HFFc6 (cell line): ENCODE measurements at regions not wholly inside any gene's neighbourhood (a gene's known extent, or its start where the extent isn't known, plus 50 kb on each side); places are given as distances from the start of the nearest gene placed in this dataset.

Experiments used
- DNase-seq: peaks from one replicate; pipeline ENCODE4 v3.0.0-alpha.2; 2018
- H3K27ac Mint-ChIP-seq: 2 replicates; pipeline ENCODE4 v1.8.0; 2020; ENCODE audit warnings: mild to moderate bottlenecking, mixed read lengths
- H3K27me3 Mint-ChIP-seq: 2 replicates; pipeline ENCODE4 v1.8.0; 2021; ENCODE audit warnings: mild to moderate bottlenecking, moderate library complexity, mixed read lengths; ENCODE audit not compliant: insufficient read depth
- H3K36me3 Mint-ChIP-seq: 2 replicates; pipeline ENCODE4 v1.8.0; 2021; ENCODE audit warnings: low read depth, mixed read lengths
- H3K4me1 Mint-ChIP-seq: 2 replicates; pipeline ENCODE4 v1.8.0; 2020; ENCODE audit warnings: low read depth, mixed read lengths
- H3K4me3 Mint-ChIP-seq: 2 replicates; pipeline ENCODE4 v1.8.0; 2020; ENCODE audit warnings: mild to moderate bottlenecking, moderate library complexity, mixed read lengths
- H3K9me3 Mint-ChIP-seq: 2 replicates; pipeline ENCODE4 v1.8.0; 2020; ENCODE audit warnings: mild to moderate bottlenecking, mixed read lengths
- TF ChIP-seq, protein P1 (sequence below): fragments of 200-600 bp; sonication (generic); IDR thresholded peaks from 2 replicates; pipeline ENCODE4 v1.5.0; 2021; ENCODE audit warnings: antibody characterized with exemption, mild to moderate bottlenecking

GRCh38 chr9:129270903-129271431 is 92.9 kb upstream of the IER5L start:
- Mint-ChIP-seq H3K36me3 (no peaks in the 10 kb centered on the region), H3K27me3 (peaks cover 21% of the 10 kb centered on the region), H3K4me3 (peak overlapping the region; percentile 60), H3K4me1 (peaks cover 32% of the 10 kb centered on the region), H3K9me3 (no peaks in the 10 kb centered on the region), H3K27ac (peak overlapping the region; percentile 29; the same call in 1 of the 2 replicates)
- TF ChIP-seq, protein P1, sequence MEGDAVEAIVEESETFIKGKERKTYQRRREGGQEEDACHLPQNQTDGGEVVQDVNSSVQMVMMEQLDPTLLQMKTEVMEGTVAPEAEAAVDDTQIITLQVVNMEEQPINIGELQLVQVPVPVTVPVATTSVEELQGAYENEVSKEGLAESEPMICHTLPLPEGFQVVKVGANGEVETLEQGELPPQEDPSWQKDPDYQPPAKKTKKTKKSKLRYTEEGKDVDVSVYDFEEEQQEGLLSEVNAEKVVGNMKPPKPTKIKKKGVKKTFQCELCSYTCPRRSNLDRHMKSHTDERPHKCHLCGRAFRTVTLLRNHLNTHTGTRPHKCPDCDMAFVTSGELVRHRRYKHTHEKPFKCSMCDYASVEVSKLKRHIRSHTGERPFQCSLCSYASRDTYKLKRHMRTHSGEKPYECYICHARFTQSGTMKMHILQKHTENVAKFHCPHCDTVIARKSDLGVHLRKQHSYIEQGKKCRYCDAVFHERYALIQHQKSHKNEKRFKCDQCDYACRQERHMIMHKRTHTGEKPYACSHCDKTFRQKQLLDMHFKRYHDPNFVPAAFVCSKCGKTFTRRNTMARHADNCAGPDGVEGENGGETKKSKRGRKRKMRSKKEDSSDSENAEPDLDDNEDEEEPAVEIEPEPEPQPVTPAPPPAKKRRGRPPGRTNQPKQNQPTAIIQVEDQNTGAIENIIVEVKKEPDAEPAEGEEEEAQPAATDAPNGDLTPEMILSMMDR, result no peak
- DNase-seq, result peak; percentile 86

DNA sequence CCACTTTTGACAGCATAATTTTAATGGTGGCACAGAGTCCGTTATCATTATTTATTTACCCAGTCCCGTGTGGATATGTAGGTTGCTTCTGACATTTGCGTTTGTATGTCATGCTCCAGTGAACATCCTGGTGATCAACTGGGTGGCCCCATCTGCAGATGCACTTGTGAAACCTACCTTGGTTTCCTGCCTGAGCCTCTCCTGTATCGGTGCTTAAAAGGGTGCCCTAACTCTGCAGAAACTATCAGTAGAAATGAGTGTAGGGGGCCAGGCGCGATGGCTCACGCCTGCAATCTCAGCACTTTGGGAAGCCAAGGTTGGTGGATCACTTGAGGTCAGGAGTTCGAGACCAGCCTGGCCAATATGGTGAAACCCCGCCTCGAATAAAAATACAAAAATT is 92.1 kb upstream of the IER5L start:
- DNase-seq, result no peak
- H3K9me3 Mint-ChIP-seq, result no peaks in the 10 kb centered on the region
- no peaks in the 10 kb centered on the region for H3K36me3 Mint-ChIP-seq
- no peak overlapping the region for H3K27ac Mint-ChIP-seq
- H3K27me3 Mint-ChIP-seq, result peaks cover 21% of the 10 kb centered on the region
- TF ChIP-seq, protein P1, result no peak
- peaks cover 24% of the 10 kb centered on the region for H3K4me1 Mint-ChIP-seq
- no peak overlapping the region for H3K4me3 Mint-ChIP-seq

DNA sequence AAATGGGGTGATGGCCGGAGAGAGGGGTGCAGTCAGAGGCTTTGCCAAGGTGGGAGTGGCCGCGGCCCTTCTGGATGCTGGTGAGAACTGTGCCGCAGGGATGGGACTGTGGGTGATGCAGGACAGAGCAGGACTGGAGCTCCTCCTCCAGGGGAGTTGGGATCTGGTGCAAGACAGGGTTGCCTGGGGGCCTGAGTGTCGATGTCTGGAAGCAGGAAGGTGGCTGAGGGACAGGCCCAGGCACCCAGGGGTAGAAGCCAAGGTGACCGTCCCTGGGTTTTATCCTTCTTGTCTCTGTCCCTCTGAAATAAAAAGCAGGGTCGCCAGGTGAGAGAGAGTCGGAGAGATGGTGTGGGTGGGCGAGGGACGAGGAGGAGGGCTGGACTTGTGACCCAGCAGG is 89.1 kb upstream of the IER5L start:
- Mint-ChIP-seq H3K27me3 (peaks cover 23% of the 10 kb centered on the region), H3K27ac (no peak overlapping the region), H3K36me3 (no peaks in the 10 kb centered on the region), H3K4me1 (peaks cover 21% of the 10 kb centered on the region), H3K9me3 (no peaks in the 10 kb centered on the region), H3K4me3 (no peak overlapping the region; the same call in 1 of the 2 replicates)
- no peak for DNase-seq
- TF ChIP-seq, protein P1, result no peak

- H3K27me3 Mint-ChIP-seq, result peaks cover 28% of the 10 kb centered on the region
- H3K27ac Mint-ChIP-seq, result no peak overlapping the region
- H3K36me3 Mint-ChIP-seq, result no peaks in the 10 kb centered on the region
- DNase-seq, result no peak
- H3K9me3 Mint-ChIP-seq, result no peaks in the 10 kb centered on the region
- TF ChIP-seq, protein P1, result no peak
- H3K4me3 Mint-ChIP-seq, result no peak overlapping the region
- H3K4me1 Mint-ChIP-seq, result peaks cover 16% of the 10 kb centered on the region
These were observed 88.5 kb upstream of the IER5L start for GRCh38 chr9:129266536-129266935.

- no peaks in the 10 kb centered on the region for H3K9me3 Mint-ChIP-seq
- peaks cover 38% of the 10 kb centered on the region for H3K27me3 Mint-ChIP-seq
- no peak overlapping the region for H3K4me3 Mint-ChIP-seq
- TF ChIP-seq, protein P1, result no peak
- no peak for DNase-seq
- no peak overlapping the region for H3K27ac Mint-ChIP-seq
- peaks cover 6% of the 10 kb centered on the region; the same call in 1 of the 2 replicates for H3K4me1 Mint-ChIP-seq
- no peaks in the 10 kb centered on the region for H3K36me3 Mint-ChIP-seq
These were observed 86.3 kb upstream of the IER5L start for GRCh38 chr9:129264388-129264787.

GRCh38 chr9:129263836-129264235 is 85.8 kb upstream of the IER5L start:
- TF ChIP-seq, protein P1, result no peak
- DNase-seq, result no peak
- H3K27me3 Mint-ChIP-seq, result peaks cover 43% of the 10 kb centered on the region
- H3K4me3 Mint-ChIP-seq, result no peak overlapping the region
- H3K36me3 Mint-ChIP-seq, result no peaks in the 10 kb centered on the region
- H3K4me1 Mint-ChIP-seq, result peaks cover 7% of the 10 kb centered on the region
- H3K9me3 Mint-ChIP-seq, result no peaks in the 10 kb centered on the region
- H3K27ac Mint-ChIP-seq, result no peak overlapping the region
